ENCODE measurements at regions not wholly inside any gene's neighbourhood (a gene's known extent, or its start where the extent isn't known, plus 50 kb on each side); places are given as distances from the start of the nearest gene placed in this dataset.

DNA sequence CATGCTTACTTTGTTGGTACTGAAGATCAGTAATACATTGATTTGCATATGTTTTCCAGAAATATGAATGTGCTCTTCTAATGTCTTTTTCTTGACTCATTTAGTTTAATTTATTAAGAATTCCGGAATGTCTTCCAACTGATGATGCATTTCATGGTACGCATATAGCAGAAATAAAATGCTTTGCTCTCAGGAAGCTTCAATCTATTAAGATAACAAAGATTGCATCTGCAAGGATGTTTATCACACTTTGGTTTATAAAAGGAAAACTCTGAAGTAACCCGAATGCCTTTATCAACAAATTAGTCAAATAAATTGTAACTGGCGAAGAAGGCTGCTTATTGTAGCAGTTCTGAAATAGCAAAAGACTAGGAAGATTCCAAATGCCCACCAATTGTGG, 166.4 kb upstream of the LMNTD1 start:
- no peak for DNase-seq (ENCODE audit: low read depth)
- TF ChIP-seq, protein P1, sequence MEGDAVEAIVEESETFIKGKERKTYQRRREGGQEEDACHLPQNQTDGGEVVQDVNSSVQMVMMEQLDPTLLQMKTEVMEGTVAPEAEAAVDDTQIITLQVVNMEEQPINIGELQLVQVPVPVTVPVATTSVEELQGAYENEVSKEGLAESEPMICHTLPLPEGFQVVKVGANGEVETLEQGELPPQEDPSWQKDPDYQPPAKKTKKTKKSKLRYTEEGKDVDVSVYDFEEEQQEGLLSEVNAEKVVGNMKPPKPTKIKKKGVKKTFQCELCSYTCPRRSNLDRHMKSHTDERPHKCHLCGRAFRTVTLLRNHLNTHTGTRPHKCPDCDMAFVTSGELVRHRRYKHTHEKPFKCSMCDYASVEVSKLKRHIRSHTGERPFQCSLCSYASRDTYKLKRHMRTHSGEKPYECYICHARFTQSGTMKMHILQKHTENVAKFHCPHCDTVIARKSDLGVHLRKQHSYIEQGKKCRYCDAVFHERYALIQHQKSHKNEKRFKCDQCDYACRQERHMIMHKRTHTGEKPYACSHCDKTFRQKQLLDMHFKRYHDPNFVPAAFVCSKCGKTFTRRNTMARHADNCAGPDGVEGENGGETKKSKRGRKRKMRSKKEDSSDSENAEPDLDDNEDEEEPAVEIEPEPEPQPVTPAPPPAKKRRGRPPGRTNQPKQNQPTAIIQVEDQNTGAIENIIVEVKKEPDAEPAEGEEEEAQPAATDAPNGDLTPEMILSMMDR (IDR thresholded peaks at IDR 0.05; ENCODE audit: insufficient read depth, low read depth, low read length, missing control alignments): no peak
- no peak overlapping the region for H3K4me3 ChIP-seq (ENCODE audit: low read depth, low read length)

DNA sequence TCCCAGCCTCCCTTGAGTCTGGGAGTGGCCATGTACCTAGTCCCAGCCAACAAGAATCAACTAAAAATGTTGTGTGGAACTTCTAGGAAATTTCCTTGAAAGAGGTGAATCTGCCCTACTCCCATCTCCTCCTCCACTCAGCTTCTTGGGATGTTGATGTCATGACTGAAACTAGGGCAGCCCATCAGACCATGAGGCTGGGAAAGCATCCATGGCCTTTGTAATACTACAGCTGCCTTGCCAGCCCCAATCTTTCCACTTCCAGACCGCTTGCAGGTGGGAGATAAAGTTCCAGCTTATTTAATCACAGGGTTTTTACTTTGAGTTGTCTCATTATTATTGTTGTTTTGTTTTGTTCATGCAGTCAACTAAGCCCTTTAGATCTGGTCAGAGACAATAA, 170.3 kb upstream of the LMNTD1 start:
- H3K4me3 ChIP-seq (ENCODE audit: low read depth, low read length): no peak overlapping the region
- DNase-seq (ENCODE audit: low read depth): no peak
- TF ChIP-seq, protein P1 (IDR thresholded peaks at IDR 0.05; ENCODE audit: insufficient read depth, low read depth, low read length, missing control alignments): no peak

DNA sequence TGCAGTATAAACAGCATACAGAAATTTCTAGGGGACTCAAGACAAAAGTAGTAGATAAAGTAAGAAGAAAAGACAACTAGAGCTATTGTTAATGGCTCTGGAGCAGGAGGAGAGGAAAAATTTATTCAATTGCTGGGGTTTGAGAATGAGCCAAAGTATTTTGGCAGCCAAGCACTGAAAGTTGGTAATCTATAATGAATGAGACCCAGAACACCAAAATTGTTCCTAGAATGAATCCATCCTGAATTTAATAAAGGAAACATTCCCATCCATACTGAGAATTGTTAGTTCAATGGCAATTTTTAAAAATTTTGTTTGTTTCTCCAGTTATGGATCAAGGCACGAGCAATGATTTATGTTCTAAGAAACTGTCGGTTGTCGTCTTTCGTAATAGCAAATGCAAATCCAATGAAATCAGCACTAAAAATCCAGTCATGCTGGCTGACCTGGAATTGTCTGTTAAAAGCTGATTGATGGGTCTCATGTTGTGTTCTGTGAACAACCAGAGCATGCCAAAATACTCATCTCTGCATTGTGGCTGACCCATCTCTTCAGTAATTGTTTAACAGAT, 170.9 kb upstream of the LMNTD1 start:
- DNase-seq (ENCODE audit: low read depth): no peak
- no peak overlapping the region for H3K4me3 ChIP-seq (ENCODE audit: low read depth, low read length)
- TF ChIP-seq, protein P1 (IDR thresholded peaks at IDR 0.05; ENCODE audit: insufficient read depth, low read depth, low read length, missing control alignments): no peak

DNA sequence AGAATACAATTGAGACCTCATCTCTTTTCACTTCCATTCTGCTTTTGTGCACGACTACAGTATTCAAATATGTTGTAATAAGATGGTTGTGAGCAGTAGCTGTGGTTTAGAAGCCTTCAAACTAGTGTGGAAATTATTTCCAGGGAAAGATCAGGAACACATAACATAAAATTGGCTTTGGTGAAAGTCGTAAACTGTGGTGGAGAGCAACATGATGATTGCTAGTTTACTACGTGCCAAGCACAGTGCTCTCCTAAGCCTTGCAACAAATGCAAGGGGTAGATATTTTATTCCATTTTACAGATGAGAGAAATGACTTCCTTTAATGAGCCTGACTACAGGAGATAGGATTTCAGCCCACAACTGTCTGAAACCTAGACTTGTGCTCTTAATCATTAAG, 172.4 kb upstream of the LMNTD1 start:
- DNase-seq (ENCODE audit: low read depth): no peak
- TF ChIP-seq, protein P1 (IDR thresholded peaks at IDR 0.05; ENCODE audit: insufficient read depth, low read depth, low read length, missing control alignments): no peak
- no peak overlapping the region for H3K4me3 ChIP-seq (ENCODE audit: low read depth, low read length)

DNA sequence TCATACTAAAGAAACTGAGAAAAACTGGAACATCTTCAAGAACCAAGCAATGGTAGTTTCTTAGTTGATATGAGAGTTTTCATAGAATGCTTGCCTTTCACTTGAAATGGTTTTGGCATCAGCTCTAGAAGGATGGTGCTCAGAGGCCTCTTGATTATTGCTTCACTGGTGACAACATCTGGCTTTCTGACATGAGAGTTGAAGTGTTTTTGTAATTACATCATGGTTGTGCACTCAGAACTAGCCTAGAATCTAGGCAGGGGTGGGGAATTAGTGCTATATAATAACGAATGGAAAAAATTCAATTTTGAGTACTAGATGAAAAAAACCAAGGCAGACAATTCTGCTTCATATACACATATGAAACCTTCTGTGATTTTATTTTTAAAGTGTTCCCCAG, 172.8 kb upstream of the LMNTD1 start:
- no peak overlapping the region for H3K4me3 ChIP-seq (ENCODE audit: low read depth, low read length)
- DNase-seq (ENCODE audit: low read depth): no peak
- TF ChIP-seq, protein P1 (IDR thresholded peaks at IDR 0.05; ENCODE audit: insufficient read depth, low read depth, low read length, missing control alignments): no peak

DNA sequence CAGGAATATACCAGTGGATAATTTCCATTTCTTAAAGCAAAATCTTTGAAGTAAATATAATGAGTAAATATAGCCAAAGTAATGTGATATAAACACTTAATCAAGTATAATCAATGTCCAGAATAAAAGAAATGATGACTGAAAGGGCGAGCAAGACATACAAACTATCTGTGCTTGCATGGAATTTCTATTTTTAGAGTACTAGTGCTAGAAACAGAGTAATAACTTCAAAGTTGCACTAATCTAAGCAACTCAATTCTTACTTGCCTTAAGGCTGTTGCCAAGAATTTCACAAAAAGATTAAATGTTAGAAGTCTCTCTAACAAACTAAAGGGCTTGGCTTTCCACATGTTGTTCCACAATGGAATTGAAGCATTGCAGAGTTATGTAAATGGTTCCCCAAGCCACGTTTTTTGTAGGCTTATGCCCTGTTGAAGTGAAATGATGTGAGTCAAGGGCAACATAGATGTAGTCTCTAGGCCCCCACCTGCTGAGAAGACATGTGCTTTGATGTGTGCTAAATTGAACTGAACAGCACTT, 175.0 kb upstream of the LMNTD1 start:
- TF ChIP-seq, protein P1 (IDR thresholded peaks at IDR 0.05; ENCODE audit: insufficient read depth, low read depth, low read length, missing control alignments): no peak
- no peak for DNase-seq (ENCODE audit: low read depth)
- H3K4me3 ChIP-seq (ENCODE audit: low read depth, low read length): no peak overlapping the region
